Stomach (tissue), 8 donors: ENCODE measurements at regions not wholly inside any gene's neighbourhood (a gene's known extent, or its start where the extent isn't known, plus 50 kb on each side); places are given as distances from the start of the nearest gene placed in this dataset.

ENCODE experiments used
- DNase-seq, 2 donors: peaks; one replicate each; pipeline versions ENCODE4 v3.0.0 to v3.0.0-alpha.2; 2013 to 2019
- H3K27ac ChIP-seq, 5 donors: fragments of 200-600 bp in 4 of 5; sonication (generic) in 4 of 5; one replicate each; pipeline ENCODE4 v1.5.1; 2013 to 2019; ENCODE audit warnings: mild to moderate bottlenecking in 1 of 5, moderate library complexity in 1 of 5
- H3K27me3 ChIP-seq, 3 donors: fragments of 200-600 bp; sonication (generic); one replicate each; pipeline ENCODE4 v1.5.1; 2017 to 2019; ENCODE audit warnings: mixed run types in 1 of 3
- H3K36me3 ChIP-seq, 4 donors: fragments of 200-600 bp; sonication (generic); 1 replicate in 3 of 4; 2 replicates in 1 of 4; pipeline ENCODE4 v1.5.1; 2016 to 2019
- H3K4me1 ChIP-seq, 4 donors: fragments of 200-600 bp; sonication (generic); one replicate each; pipeline ENCODE4 v1.5.1; 2016 to 2019
- H3K4me3 ChIP-seq, 4 donors: fragments of 200-600 bp; sonication (generic) in 3 of 4; one replicate each; pipeline ENCODE4 v1.5.1; 2016 to 2019; ENCODE audit warnings: mild to moderate bottlenecking in 1 of 4
- H3K9me3 ChIP-seq, 4 donors: fragments of 200-600 bp; sonication (generic); one replicate each; pipeline ENCODE4 v1.5.1; 2016 to 2019
- EP300 ChIP-seq: sonication (generic); formaldehyde crosslinking; IDR thresholded peaks from one replicate; pipeline ENCODE4 v1.6.1; 2017; ENCODE audit warnings: antibody characterized with exemption
- POLR2A ChIP-seq, 4 donors: fragments of 450-650 bp; IDR thresholded peaks; one replicate each; pipeline ENCODE4 v1.6.1; 2016; ENCODE audit warnings: antibody characterized with exemption in 4 of 4, control low read depth in 2 of 4, mild to moderate bottlenecking in 1 of 4, moderate library complexity in 1 of 4
- POLR2AphosphoS5 ChIP-seq, 3 donors: sonication (generic); formaldehyde crosslinking; IDR thresholded peaks; one replicate each; pipeline ENCODE4 v1.6.1; 2016; ENCODE audit warnings: antibody characterized with exemption in 3 of 3
- WGBS, 5 donors: extraction: QIAGEN DNeasy Blood & Tissue Kit in 3 of 5; methylation state at CpG; one replicate each; pipeline versions ENCODE4 v1.1.5 to v1.1.7; 2013 to 2018; 5-methylcytosine and 5-hydroxymethylcytosine counted together
- intact Hi-C: fragments of 100-400 bp; cut with DNase I; formaldehyde crosslinking; loops from one replicate; pipeline ENCODE4 v1.15.1; 2023; ENCODE audit warnings: low total_unique reads
- TF ChIP-seq, protein P1 (sequence below), 7 experiments: fragments of 450-650 bp in 4 of 7; fragments of 200-600 bp in 3 of 7; sonication (generic) in 3 of 7; IDR thresholded peaks; one replicate each; pipeline ENCODE4 v1.5.1; 2016 to 2019; ENCODE audit warnings: antibody characterized with exemption in 7 of 7, control low read depth in 2 of 7, mild to moderate bottlenecking in 1 of 7
- donor health status: healthy with polysubstance abuse.
- donor health status: Bipolar disorder and iron deficiency.
- donor health status: healthy.

DNA sequence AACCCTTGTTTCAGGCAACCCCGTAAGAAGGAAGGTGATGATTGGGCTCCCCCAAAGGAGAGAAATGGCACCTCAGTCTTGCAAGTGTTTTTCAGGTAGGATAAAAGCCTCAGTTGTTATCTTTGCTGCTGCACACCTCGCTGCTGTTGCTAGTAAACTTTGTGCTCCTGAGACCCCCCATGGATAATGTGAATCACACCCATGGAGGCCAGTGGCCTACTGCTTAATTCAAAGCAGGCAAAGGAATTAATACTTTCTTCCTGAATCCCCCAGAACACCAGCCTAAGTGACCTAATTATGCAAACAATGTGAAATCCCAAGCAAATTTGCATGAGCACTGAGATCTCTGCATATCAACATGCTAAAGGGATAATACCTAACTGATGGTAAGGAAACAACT lies 337.5 kb downstream of the GRIA2 start:
- Histone ChIP-seq H3K4me3 (no peak overlapping the region), H3K36me3 (no peaks in the 10 kb centered on the region), H3K4me1 (no peaks in the 10 kb centered on the region), H3K27ac (no peak overlapping the region), H3K27me3 (no peaks in the 10 kb centered on the region), H3K9me3 (no peaks in the 10 kb centered on the region)
- intact Hi-C loops, result no loop called here
- WGBS, 5 donors, result 56 to 77% (median 73%) methylated on average over 2 of the region's 2 CpGs
- TF ChIP-seq POLR2A (IDR thresholded peaks at IDR 0.05) (no peak), POLR2AphosphoS5 (IDR thresholded peaks at IDR 0.05) (no peak), EP300 (no peak)
- TF ChIP-seq, protein P1, sequence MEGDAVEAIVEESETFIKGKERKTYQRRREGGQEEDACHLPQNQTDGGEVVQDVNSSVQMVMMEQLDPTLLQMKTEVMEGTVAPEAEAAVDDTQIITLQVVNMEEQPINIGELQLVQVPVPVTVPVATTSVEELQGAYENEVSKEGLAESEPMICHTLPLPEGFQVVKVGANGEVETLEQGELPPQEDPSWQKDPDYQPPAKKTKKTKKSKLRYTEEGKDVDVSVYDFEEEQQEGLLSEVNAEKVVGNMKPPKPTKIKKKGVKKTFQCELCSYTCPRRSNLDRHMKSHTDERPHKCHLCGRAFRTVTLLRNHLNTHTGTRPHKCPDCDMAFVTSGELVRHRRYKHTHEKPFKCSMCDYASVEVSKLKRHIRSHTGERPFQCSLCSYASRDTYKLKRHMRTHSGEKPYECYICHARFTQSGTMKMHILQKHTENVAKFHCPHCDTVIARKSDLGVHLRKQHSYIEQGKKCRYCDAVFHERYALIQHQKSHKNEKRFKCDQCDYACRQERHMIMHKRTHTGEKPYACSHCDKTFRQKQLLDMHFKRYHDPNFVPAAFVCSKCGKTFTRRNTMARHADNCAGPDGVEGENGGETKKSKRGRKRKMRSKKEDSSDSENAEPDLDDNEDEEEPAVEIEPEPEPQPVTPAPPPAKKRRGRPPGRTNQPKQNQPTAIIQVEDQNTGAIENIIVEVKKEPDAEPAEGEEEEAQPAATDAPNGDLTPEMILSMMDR (IDR thresholded peaks at IDR 0.05), result no peak
- no peak for DNase-seq

DNA sequence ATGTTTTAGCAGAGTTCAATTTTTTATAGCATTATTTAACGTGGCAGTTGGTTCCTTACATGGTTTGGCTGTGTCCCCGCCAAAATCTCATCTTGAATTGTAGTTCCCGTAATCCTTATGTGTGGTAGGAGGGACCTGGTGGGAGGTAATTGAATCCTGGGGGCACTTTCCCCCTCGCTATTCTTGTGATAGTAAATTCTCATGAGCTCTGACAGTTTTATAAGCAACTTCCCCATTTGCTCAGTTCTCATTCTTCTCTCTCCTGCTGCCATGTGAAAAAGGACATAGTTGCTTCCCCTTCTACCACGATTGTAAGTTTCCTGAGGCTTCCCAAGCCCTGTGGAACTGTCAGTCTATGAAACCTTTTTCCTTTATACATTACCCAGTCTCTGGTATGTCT lies 329.5 kb downstream of the GRIA2 start:
- no peak overlapping the region for H3K4me3 ChIP-seq
- no peaks in the 10 kb centered on the region for H3K4me1 ChIP-seq
- WGBS, 5 donors, result 64 to 81% (median 77%) methylated on average over 5 of the region's 5 CpGs
- H3K36me3 ChIP-seq, result no peaks in the 10 kb centered on the region
- intact Hi-C loops, result no loop called here
- no peak overlapping the region for H3K27ac ChIP-seq
- TF ChIP-seq, protein P1 (IDR thresholded peaks at IDR 0.05), result no peak
- TF ChIP-seq POLR2A (IDR thresholded peaks at IDR 0.05), result no peak
- no peak for TF ChIP-seq EP300
- no peak for TF ChIP-seq POLR2AphosphoS5 (IDR thresholded peaks at IDR 0.05)
- H3K27me3 ChIP-seq, result no peaks in the 10 kb centered on the region
- H3K9me3 ChIP-seq, result no peaks in the 10 kb centered on the region
- no peak for DNase-seq

DNA sequence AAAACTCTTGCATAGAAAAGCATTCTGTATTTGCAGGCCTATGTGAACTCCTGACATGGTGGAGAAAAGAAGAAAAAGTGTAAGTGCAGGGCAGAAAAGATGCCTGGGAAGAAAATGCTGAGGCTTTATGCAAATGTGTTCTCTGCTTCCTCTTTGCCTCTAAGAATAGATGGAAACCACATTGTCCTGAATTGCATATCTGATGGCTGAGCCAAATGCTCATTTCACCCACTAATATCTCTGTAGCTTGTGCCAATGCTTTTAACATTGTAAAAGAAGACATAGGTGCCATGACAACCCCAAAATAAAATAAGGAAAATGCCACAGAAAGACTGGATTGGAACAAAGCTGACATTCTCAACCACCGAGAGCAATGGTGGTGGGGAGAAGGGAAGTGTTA lies 307.4 kb downstream of the GRIA2 start:
- 93 to 100% (median 96%) methylated on average over 1 of the region's 1 CpG for WGBS, 5 donors
- Histone ChIP-seq H3K4me3 (no peak overlapping the region), H3K9me3 (peaks cover 0 to 46% (median 28%) of the 10 kb centered on the region in 4 donors), H3K36me3 (no peaks in the 10 kb centered on the region), H3K27me3 (no peaks in the 10 kb centered on the region), H3K27ac (no peak overlapping the region), H3K4me1 (no peaks in the 10 kb centered on the region)
- TF ChIP-seq POLR2AphosphoS5 (IDR thresholded peaks at IDR 0.05) (no peak), POLR2A (IDR thresholded peaks at IDR 0.05) (no peak), EP300 (no peak)
- TF ChIP-seq, protein P1 (IDR thresholded peaks at IDR 0.05), result no peak
- DNase-seq, result no peak
- intact Hi-C loops, result no loop called here

DNA sequence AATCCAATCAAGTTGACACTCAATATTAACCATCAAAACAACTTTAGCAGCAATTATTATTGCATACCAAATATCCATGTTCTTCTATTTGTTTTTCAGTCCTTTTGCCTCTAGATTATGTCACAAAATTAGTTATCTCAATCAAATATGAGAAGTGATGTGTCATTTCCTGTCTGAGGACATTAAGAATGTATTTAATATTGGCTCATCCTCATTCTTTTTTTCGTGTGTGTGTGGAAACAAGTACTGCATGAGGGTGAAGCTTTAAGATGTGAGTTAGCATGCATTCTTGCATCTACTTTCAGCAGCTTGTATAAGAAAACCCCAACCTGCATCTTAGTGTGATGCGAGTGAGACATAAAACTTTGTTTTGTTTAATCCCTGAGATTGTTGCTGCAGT lies 301.4 kb downstream of the GRIA2 start:
- Histone ChIP-seq H3K9me3 (peaks cover 0 to 21% (median 8%) of the 10 kb centered on the region in 4 donors), H3K27ac (no peak overlapping the region), H3K4me1 (no peaks in the 10 kb centered on the region), H3K36me3 (no peaks in the 10 kb centered on the region), H3K4me3 (no peak overlapping the region), H3K27me3 (no peaks in the 10 kb centered on the region)
- intact Hi-C loops, result no loop called here
- no peak for DNase-seq
- 68 to 79% (median 71%) methylated on average over 2 of the region's 2 CpGs for WGBS, 5 donors
- TF ChIP-seq POLR2AphosphoS5 (IDR thresholded peaks at IDR 0.05) (no peak), EP300 (no peak), POLR2A (IDR thresholded peaks at IDR 0.05) (no peak)
- TF ChIP-seq, protein P1 (IDR thresholded peaks at IDR 0.05), result no peak
